Chondrocyte (in vitro differentiated cells): ENCODE measurements at regions not wholly inside any gene's neighbourhood (a gene's known extent, or its start where the extent isn't known, plus 50 kb on each side); places are given as distances from the start of the nearest gene placed in this dataset.
A peak's percentile ranks its signal among the peaks of the same experiment; 100 is the strongest.
"Not testable (repeated sequence)": the region's sequence is repeated elsewhere in the genome, so short reads cannot be mapped to it uniquely, and the experiment has no call there.

Experiments
- DNase-seq: peaks from one replicate; pipeline ENCODE4 v3.0.0; 2021; ENCODE audit warnings: mixed read lengths, low spot score
- H3K27ac Mint-ChIP-seq: one replicate; pipeline ENCODE4 v1.8.0; 2021; ENCODE audit warnings: mild to moderate bottlenecking, moderate library complexity, mixed read lengths; ENCODE audit not compliant: unreplicated experiment
- H3K27me3 Mint-ChIP-seq: 2 replicates; pipeline ENCODE4 v1.8.0; 2021; ENCODE audit warnings: low read depth, mixed read lengths
- H3K36me3 Mint-ChIP-seq: 2 replicates; pipeline ENCODE4 v1.8.0; 2021; ENCODE audit warnings: low read depth, mixed read lengths
- H3K4me1 Mint-ChIP-seq: 2 replicates; pipeline ENCODE4 v1.8.0; 2021; ENCODE audit warnings: low read depth, mild to moderate bottlenecking, mixed read lengths
- H3K4me3 Mint-ChIP-seq: one replicate; pipeline ENCODE4 v1.8.0; 2021; ENCODE audit warnings: mild to moderate bottlenecking, moderate library complexity, mixed read lengths; ENCODE audit not compliant: unreplicated experiment
- H3K9me3 Mint-ChIP-seq: 2 replicates; pipeline ENCODE4 v1.8.0; 2021; ENCODE audit warnings: low read depth, mixed read lengths
- TF ChIP-seq, protein P1 (sequence below): fragments of 200-600 bp; sonication (generic); IDR thresholded peaks from 2 replicates; pipeline ENCODE4 v1.5.0; 2021; ENCODE audit warnings: antibody characterized with exemption, mild to moderate bottlenecking, moderate library complexity

DNA sequence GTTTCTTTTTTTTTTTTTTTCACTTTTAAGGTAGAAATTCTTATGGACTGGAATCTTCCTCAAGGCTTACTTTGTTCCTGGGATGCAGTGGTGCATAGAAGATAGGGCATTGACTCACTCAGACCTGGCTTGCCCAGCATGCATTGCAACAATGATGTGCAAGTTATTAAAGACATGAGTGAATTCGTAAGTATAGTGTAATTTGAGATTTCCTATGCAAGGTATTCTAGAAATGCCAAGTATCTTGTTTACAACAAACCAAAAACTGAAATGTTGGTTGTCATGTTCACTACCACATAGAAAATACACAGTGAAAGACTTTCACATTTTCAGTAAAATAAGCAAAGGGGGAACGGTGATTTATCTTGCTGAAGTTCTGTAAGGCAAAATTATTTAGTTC is 56.5 kb upstream of the FNDC3B start:
- Mint-ChIP-seq H3K4me3 (no peak overlapping the region), H3K9me3 (no peaks in the 10 kb centered on the region), H3K27ac (peak overlapping the region; percentile 30), H3K4me1 (peaks cover 4% of the 10 kb centered on the region), H3K36me3 (no peaks in the 10 kb centered on the region), H3K27me3 (no peaks in the 10 kb centered on the region)
- TF ChIP-seq, protein P1, sequence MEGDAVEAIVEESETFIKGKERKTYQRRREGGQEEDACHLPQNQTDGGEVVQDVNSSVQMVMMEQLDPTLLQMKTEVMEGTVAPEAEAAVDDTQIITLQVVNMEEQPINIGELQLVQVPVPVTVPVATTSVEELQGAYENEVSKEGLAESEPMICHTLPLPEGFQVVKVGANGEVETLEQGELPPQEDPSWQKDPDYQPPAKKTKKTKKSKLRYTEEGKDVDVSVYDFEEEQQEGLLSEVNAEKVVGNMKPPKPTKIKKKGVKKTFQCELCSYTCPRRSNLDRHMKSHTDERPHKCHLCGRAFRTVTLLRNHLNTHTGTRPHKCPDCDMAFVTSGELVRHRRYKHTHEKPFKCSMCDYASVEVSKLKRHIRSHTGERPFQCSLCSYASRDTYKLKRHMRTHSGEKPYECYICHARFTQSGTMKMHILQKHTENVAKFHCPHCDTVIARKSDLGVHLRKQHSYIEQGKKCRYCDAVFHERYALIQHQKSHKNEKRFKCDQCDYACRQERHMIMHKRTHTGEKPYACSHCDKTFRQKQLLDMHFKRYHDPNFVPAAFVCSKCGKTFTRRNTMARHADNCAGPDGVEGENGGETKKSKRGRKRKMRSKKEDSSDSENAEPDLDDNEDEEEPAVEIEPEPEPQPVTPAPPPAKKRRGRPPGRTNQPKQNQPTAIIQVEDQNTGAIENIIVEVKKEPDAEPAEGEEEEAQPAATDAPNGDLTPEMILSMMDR: no peak
- no peak for DNase-seq

- not testable (repeated sequence) for H3K27me3 Mint-ChIP-seq, DNase-seq, H3K27ac Mint-ChIP-seq, H3K4me1 Mint-ChIP-seq, H3K9me3 Mint-ChIP-seq, H3K4me3 Mint-ChIP-seq, H3K36me3 Mint-ChIP-seq
These were observed 55.7 kb upstream of the FNDC3B start for GRCh38 chr3:171983685-171984084.

DNA sequence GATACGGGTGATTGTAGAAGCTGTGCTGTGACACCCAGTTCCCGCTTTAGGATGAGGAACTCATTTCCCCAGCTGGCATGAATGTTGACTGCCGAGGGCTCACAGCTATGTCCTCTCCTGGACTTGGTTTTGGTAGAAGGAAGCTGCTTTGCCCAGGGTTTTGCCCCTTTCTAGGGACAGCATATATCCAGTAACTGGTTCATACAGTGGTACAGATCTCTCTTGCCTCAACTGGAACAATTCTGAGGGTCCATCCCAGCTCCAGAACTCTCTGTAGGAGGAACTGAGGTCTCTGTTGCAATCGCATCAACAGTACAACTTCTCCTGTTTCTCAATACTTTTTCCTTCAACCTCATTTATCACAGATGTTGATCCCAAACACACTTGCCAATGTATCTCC is 54.5 kb upstream of the FNDC3B start:
- no peaks in the 10 kb centered on the region for H3K27me3 Mint-ChIP-seq
- H3K9me3 Mint-ChIP-seq: no peaks in the 10 kb centered on the region
- no peak for DNase-seq
- TF ChIP-seq, protein P1: no peak
- no peak overlapping the region for H3K27ac Mint-ChIP-seq
- no peaks in the 10 kb centered on the region for H3K36me3 Mint-ChIP-seq
- H3K4me3 Mint-ChIP-seq: no peak overlapping the region
- H3K4me1 Mint-ChIP-seq: peaks cover 4% of the 10 kb centered on the region

DNA sequence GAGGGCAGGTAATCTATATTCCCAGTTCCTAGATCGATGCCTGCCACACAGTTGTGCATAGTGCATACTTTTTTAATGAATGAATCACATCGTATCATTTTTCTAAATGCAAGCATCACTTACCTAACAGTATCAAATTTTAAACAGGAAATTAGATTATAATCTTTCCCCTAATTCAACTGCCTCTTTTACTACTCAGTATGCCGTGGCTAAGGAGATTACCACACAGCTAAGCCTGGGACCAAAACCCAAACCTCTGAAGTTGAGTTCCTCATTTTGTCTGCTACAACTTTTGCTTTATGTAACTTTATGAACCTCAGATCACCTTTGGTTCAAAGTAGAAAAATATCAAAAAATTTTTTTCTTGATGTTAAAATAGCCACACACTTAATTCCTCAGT is 53.2 kb upstream of the FNDC3B start:
- H3K27ac Mint-ChIP-seq: no peak overlapping the region
- no peak overlapping the region for H3K4me3 Mint-ChIP-seq

DNA sequence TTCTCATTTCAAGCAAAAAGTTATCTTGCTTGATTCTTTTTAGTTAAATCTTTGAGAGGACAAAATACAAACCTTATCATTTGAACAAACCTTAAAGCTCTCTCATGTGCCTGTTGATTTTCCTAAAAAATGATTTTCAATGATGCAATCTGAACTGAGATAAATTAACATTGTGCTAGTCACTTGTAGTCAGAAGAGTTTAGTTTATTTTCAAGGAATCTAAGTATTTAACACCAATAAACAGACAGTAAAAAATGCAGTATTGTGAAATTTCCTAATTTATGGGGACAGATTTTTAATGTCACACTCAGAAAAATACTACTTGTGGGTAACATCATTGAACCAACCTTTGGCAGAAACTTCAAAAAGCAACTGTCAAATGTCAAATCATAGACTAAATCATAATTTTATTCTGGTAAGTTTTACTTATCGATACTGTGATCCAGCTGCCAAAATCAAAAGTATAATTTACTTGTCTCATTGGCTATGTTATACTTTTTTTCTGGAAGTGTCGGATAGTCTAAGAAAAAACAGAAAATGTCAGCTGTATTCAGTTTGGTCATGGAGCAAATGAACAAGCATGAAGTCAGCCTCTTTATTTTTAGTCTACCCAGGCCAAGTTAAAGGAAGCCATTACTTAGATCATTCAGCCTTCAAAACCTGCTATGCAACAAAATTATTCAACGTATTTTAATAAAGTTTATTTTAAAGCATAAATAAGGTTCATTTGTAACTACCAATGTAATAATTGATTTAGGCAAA is 52.4 kb upstream of the FNDC3B start:
- Mint-ChIP-seq H3K27ac (no peak overlapping the region), H3K4me1 (peaks cover 4% of the 10 kb centered on the region), H3K4me3 (no peak overlapping the region), H3K9me3 (peaks cover 3% of the 10 kb centered on the region), H3K36me3 (no peaks in the 10 kb centered on the region), H3K27me3 (no peaks in the 10 kb centered on the region)
- TF ChIP-seq, protein P1: no peak
- no peak for DNase-seq

More for the DNA sequence above, 53.2 kb upstream of the FNDC3B start:
- Mint-ChIP-seq H3K4me1 (peaks cover 4% of the 10 kb centered on the region), H3K36me3 (no peaks in the 10 kb centered on the region), H3K9me3 (peaks cover 3% of the 10 kb centered on the region), H3K27me3 (no peaks in the 10 kb centered on the region)
- DNase-seq: no peak
- TF ChIP-seq, protein P1: no peak
